Jurkat, Clone E6-1 (cell line): ENCODE measurements at regions not wholly inside any gene's neighbourhood (a gene's known extent, or its start where the extent isn't known, plus 50 kb on each side); places are given as distances from the start of the nearest gene placed in this dataset.

Experiments used
- DNase-seq: peaks from one replicate; pipeline ENCODE4 v3.0.0-alpha.2; 2011; ENCODE audit warnings: low read depth, low spot score
- H3K4me3 ChIP-seq: 2 replicates; pipeline ENCODE4 v1.5.1; 2011; ENCODE audit warnings: mild to moderate bottlenecking, low read length, control low read depth, moderate library complexity

DNA sequence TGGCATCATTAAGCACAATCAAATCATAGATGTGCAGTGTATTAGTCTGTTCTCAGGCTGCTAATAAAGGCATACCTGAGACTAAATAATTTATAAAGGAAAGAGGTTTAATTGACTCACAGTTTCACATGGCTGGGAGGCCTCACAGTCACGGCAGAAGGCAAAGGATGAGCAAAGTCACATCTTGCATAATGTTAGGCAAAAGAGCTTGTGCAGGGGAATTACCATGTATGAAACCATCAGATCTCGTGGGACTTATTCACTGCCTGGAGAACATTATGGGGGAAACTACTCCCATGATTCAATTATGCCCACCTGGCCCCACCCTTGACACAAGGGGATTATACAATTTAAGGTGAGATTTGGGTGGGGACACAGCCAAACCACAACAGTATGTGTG is 245.2 kb upstream of the DACH1 start:
- no peak overlapping the region for H3K4me3 ChIP-seq
- DNase-seq: no peak

DNA sequence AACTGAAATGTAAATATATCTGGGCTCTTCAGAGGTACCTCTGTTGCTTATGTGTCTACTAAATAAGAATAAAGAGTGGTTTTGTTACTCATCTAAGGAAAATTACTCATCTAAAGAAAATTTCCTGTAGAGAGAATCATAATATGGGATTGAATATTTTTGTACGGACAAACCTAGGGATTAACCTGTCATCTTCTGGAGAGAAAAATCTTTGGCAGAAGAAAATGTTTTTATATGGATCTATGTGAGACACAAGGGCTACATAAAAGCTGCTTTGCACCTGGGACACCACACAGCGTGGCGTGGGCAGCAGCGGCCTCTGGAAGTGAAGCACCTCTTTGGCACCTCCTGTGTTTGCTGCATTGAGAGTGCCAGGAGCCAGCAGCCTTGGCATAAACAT is 242.9 kb upstream of the DACH1 start:
- DNase-seq: no peak
- H3K4me3 ChIP-seq: no peak overlapping the region

DNA sequence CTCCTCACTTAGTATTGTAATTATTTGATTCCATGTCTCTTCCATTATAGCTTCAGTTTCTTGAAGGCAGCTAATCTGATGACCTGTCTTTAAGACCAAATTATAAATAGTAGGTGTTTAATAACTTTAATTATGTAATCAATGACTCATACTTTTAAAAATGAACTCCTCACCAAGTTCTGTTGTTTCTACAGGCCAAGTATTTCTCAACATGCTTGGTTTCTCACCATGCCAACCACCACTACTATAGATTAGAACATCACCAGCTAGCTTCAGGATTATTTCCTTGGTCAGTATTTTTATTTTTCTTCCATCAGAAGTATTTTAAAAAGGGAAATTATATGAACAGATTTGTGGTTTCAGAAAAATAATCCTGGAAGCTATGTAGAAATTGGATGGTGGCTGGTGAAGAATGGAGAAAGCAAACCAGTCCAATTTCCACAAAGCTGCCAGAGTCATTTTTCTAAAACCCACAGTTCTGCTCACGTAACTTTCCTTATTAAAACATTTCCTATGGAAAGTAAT is 237.7 kb upstream of the DACH1 start:
- H3K4me3 ChIP-seq: no peak overlapping the region
- no peak for DNase-seq

DNA sequence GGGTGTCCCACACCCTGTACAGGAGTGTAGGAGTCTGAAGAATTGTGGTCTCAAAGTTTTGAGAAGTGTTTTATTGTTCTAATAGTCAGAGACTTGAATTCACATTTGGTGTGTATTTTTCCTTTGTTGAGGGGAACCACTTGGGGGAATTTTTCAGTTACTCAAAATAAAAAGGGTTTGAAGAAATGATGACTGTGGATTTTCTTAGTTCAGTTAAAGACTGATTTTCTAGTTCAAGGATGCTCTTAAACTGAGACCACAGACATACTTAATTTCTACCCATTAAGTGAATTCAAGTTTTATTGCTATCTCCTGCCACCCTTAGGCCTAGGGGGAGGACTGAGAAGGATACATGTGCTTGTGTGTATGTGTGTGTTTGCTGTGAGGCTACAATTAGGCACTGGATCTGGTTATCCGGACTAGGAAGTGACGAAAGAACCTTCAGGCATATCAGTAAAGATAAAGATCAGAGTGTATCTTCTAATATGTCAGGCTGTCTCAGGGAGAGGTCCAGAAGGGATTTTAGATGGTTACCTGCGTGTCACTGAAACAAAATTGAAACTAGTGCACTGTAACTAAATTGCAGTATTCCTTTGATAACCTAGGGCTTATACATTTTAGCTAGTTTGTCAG is 234.9 kb upstream of the DACH1 start:
- no peak overlapping the region for H3K4me3 ChIP-seq
- no peak for DNase-seq

DNA sequence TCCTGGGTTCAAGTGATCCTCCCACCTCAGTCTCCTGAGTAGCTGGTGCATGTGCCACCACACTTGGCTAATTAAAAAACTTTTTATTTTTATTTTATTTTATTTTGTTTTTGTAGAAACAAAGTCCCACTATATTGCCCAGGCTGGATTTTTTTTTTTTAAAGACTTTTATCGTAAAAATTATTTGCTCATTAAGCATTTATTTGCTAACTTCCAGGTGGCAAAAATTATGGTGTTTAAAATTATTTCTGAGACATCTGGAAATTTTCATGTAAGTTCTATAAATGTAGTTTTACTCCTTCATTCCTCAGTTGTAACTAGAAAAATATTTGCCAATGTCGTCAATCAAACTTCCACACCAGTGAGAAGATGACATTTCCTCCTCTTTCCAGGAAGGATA is 233.3 kb upstream of the DACH1 start:
- no peak for DNase-seq
- H3K4me3 ChIP-seq: no peak overlapping the region

DNA sequence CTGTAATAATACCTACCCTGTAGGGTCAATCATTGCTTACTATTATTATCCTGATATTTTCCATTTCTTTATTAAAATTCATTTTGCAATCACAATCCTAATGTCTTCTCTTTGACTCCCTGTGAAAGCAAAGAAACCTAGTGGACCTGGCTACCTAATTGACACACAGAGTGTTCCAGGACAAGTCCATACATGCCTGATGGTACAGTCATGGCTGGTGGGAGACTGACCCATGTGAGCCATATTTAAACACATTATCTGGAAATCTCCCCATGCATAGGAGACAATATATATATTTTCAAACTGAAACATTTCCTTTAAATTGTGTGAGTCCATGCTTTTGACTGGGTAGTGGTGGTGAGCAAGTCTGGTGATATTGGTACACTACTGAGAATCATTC is 230.6 kb upstream of the DACH1 start:
- H3K4me3 ChIP-seq: no peak overlapping the region
- DNase-seq: no peak

DNA sequence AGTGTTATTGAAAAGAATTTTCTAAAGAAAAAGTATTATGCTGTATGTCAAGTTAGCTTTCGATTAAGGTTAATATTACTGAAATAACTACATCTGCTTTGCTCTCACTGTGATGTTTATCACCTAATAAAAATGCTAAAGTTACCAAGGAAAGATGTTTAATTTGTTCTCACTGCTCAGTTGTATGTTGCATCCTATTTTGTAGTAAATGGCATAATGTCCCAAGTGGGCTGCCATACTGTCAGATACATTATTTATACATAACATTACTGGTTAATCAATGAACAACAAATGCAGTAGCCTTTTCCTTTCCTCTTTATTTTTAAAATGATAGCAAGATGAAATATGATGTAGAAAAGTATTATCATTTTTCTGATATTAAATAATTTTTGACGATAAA is 226.3 kb upstream of the DACH1 start:
- DNase-seq: no peak
- no peak overlapping the region for H3K4me3 ChIP-seq

DNA sequence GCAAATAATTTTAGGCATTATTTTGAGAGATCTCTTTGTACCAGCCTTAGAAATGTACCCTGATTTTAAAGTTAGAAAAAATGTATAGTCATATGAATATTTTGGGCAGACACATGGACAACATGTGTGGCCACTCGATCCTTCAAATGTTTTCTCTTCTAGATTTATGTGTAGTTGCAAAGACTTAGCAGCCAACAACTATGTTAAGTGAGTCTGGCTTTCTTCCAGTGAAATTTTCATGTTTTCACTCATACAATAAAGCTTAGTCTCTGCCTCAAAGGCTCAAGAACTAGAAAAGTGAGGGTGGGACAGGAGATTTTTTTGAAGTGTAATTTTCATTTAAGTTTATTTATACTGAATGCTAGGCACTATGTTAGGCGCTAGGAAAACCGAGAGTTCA is 207.7 kb upstream of the DACH1 start:
- no peak overlapping the region for H3K4me3 ChIP-seq
- no peak for DNase-seq

DNA sequence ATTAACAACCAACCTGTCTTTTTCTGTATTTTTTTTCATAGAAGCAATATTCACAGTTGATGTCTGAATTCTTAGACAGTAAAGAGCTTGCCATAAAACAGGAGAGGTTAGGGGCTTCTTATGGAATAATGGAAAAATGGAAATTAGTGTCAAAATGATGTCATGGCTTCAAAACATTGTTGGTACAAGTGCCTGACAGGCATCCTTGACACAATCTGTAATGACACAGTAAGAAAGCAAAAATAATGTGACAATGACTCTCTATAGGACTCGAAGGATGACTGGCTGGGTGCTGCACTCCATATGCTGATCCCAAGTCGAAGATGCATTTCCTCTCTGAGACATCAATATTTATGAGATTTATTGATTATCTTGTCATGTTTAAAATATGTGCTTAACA is 205.3 kb upstream of the DACH1 start:
- no peak overlapping the region for H3K4me3 ChIP-seq
- DNase-seq: no peak

DNA sequence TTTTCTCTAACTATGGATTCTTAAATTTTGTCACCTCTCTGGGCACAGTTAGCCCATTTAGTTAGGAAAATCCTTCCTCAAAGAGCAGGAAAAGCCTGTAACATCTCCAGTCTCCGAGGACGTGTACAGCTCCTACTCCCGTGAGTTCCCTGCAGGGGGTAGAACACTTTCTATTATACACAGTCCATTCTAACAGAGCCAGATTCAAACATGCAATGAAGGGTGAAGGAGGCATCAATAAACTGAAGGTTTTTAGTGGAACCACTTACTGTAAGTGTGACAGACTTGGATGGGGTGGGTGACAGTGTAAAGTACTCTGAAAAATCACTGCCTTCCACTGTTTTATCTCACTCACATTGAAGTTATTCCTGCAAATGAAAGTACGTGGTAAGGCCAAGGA is 204.7 kb upstream of the DACH1 start:
- no peak for DNase-seq
- H3K4me3 ChIP-seq: no peak overlapping the region

DNA sequence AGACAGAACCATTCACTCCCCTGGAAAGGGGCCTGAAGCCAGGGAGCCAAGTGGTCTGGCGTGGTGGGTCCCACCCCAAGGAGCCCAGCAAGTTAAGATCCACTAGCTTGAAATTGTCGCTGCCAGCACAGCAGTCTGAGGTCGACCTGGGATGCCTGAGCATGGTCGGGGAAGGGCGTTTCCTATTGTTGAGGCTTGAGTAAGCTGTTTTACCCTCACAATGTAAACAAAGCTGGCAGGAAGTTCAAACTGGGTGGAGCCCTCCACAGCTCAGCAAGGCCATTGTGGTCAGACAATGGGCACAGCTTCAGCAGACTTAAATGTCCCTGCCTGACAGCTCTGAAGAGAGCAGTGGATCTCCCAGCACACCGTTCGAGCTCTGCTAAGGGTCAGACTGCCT is 195.6 kb upstream of the DACH1 start:
- peak; percentile 1 for DNase-seq

DNA sequence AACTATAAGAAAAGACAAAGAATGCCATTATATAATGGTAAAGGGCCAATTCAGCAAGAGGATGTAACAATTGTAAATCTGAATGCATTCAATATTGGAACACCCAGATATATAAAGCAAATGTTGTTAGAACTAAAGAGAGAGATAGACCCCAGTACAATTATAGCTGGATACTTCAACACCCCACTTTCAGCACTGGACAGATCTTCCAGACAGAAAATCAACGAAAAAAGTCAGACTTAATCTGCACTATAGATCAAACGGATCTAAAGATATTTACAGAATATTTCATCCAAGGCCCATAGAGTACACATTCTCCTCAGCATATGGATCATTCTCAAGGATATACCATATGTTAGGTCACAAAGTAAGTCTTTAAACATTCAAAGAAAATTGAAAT is 194.6 kb upstream of the DACH1 start:
- DNase-seq: no peak

More for the DNA sequence above, 195.6 kb upstream of the DACH1 start:
- H3K4me3 ChIP-seq: no peak overlapping the region

DNA sequence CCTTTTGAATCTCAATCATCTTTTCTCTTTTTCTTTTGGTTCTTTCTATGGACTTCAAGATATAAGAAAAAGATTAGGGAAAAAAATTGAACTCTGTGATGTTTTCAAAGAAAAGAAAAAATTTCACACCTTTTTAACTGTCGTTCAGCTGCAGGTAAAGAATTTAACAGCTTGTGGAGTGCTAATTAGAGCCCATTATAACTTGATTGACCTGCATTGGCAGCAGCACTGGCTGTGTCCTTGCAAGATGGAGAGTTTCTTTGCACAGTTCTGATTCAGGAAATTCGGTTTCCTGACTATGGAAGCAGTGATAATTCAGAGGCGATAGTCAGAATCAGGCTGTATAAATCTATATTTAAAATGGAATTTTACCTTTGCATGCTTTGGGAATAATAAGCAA is 183.2 kb upstream of the DACH1 start:
- no peak overlapping the region for H3K4me3 ChIP-seq
- no peak for DNase-seq

More for the DNA sequence above, 194.6 kb upstream of the DACH1 start:
- no peak overlapping the region for H3K4me3 ChIP-seq

DNA sequence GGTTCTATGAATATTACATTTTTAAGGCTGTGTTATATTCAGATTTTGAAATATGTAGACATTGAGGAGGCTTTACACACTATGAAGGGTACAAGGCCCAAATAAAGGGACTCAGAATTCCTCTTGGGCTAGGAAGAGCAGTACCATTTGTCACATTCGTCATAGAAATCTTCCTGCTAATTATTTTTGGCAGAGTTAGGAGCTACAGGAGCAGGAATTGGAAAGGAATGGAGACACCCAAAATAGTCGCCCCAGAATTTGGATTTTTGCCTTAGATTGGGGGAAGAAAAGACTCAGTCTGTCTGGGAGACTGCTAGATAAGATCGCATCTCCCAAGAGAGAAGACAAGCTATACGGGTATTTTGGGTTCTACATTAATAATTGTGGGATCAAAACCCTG is 176.4 kb upstream of the DACH1 start:
- DNase-seq: no peak
- H3K4me3 ChIP-seq: no peak overlapping the region

DNA sequence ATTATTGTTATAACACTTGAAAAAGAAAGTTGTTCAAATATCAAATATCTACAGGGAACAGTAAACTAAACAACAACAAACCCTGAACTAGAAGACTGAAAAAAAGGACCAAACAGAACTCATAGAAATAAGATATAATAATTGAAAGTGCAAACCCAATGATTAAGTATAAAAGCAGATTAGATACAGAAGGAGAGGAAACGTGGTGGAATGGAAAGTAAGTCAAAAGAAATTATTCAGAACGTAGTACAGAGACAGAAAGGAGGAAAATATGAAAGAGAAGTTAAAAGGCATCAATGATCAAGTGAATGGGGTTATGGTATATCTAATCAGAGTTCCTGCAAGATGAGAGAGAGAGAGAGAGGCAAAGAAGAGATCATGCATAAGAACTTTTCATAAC is 174.2 kb upstream of the DACH1 start:
- no peak overlapping the region for H3K4me3 ChIP-seq
- no peak for DNase-seq

DNA sequence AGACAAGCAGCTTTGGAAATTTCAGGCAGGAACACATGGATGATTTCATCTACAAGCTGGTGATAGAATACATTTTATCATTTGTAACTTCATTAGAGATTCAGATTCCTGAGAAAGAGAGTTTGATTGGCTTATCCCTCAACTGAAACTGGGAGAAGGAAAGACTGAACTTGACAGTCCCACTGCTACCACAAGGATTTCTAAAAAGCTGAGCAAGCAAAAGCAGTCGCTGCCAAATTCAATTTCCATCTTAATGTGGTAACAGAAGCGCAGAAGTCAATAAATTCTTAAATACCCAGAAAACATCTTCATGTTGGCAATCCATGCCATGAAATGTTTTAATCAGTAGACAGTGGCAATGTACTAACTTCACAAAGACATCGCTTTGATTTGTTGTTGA is 172.1 kb upstream of the DACH1 start:
- no peak overlapping the region for H3K4me3 ChIP-seq
- DNase-seq: no peak

DNA sequence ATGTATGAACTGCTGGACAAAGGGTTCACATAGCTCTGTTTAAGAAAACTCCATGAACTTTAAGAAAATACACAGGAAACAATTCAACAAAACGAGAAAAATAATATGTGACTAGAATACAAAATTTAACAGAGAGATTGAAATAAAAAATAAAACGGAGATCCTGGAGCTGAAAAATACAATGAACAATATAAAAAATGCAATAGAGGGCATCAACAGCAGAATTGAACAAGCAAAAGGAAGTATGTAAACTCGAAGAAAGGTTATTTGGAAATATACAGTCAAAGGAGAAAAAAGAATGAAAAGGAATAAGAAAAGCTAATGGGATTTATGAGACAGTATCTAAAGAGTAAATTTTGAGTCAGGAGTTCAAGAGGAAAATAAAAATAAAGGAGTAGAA is 163.0 kb upstream of the DACH1 start:
- H3K4me3 ChIP-seq: no peak overlapping the region
- DNase-seq: no peak

DNA sequence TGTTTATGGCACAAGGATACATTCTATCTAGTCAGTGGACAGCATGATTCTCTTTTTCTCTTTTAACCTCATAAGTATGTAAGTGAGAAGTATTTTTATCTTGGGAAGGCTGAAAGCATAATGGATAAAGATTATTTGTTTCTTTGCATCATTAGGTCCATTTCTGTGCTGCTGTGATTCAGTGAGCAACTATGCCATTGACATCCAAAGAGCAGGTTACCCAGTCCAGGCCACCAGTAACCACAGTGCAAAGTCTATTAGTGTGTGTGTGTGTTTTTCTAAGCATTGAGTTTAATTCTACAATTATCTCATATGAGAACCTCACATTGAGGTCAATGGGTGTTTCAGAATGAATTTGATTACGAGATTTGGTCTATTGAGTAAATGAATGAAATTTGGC is 158.8 kb upstream of the DACH1 start:
- H3K4me3 ChIP-seq: no peak overlapping the region
- no peak for DNase-seq

DNA sequence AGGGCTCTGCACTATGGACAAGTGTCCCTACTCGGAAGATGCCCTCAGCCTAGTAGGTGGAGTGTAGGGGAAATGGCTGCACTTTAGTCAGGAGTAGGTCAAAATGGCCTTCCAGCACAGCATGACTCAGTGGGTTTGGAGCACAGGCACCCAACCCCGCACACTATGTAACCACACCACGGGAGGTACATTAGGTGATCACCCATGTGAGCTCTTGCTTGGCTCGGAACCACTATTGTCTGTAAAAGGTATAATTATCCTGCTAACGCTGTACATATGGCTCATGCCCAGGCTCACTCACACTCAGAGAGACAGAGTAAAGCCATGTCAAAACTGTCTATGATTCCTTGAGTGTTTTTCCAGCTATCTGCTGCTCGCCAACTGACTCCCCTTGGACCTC is 156.9 kb upstream of the DACH1 start:
- no peak overlapping the region for H3K4me3 ChIP-seq
- DNase-seq: no peak

DNA sequence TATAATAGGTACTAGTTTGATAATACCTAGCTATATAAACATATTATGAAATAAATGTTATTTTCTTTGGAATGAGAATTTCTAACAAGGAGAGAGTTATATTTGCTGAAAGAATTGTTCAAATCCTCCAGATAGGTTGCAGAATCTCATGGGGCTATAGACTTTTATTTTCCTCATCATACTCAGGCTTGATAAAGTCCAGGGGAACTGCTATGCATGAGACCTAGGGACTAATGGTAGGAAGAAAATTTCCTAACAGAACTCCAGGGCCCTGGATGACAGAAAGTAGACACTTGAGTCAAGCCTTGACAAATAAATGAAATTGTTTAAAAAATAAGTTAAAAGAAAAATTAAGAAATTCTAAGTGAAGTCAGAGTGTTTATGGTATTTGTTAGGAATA is 138.5 kb upstream of the DACH1 start:
- DNase-seq: no peak

DNA sequence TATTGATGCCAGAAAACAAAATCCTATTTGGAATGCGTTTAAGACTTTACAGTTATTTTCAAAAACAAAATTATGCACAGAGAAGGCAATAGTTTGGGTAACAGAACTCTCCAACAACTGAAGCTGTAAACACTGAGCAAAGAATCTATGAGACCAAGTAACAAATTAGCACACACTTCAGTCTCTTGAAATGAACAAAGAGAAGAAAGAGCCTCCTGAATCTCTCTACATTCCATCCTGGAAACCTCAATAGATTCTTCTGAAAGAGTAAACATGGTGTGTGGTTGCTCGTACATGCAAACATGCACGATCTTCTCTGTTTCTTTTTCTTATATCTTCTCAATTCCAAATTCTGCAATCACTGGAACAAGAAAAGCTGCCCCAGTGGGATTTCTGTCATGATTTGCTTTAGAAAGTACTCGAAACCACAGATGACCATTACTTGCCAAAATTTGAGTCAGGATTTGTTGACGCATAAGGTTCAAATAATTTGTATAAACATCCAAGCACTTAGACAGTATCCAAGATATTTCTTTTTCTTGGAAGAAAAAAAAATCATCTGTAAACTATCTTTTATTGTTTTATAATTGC is 137.9 kb upstream of the DACH1 start:
- no peak for DNase-seq
- H3K4me3 ChIP-seq: no peak overlapping the region

More for the DNA sequence above, 138.5 kb upstream of the DACH1 start:
- H3K4me3 ChIP-seq: no peak overlapping the region
